ENCODE measurements at regions not wholly inside any gene's neighbourhood (a gene's known extent, or its start where the extent isn't known, plus 50 kb on each side); places are given as distances from the start of the nearest gene placed in this dataset.
"Not testable (repeated sequence)": the region's sequence is repeated elsewhere in the genome, so short reads cannot be mapped to it uniquely, and the experiment has no call there.

DNA sequence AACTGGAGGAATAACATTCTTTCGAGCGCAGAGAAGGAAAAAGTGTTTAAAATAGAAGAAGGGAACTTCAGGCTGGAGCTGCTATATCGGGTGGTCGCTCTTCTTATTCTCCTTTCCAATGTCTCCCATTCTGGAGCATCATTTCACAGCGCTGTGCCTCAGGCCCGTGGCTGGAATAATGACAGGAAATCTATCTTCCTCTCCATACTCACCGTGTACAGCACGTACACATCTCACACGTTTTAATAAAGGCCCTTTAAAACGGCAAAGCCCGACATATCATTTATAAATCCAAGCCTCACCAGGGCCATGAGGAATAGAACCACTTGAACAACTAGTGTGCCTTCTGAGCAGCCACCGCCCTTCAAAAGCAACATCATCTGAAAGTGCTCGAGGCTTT is 264.4 kb downstream of the TEX29 start:
- no peak for DNase-seq (ENCODE audit: low spot score)

DNA sequence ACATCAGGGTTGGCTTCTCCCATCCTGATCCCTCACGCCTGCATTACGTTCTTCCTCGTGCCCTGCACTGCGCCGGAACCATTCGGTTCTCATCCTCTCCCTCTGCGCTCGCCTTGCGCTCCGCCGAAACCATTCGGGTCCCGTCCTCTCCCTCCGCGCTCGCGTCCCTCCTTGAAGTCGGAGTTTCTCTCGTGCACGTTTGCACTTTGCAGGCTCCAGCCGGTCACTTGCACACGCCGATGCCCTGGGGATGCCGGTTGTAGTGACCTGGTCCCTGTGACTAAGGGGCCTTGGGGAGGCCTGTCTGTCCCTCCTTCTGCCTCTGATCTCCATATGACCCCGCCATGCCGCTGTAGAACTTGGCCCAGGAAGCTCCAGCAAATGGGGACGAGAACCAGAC is 265.8 kb downstream of the TEX29 start:
- no peak for DNase-seq (ENCODE audit: low spot score)

GRCh38 chr13:111587249-111587648 is 266.8 kb downstream of the TEX29 start:
- no peak for DNase-seq (ENCODE audit: low spot score)

DNA sequence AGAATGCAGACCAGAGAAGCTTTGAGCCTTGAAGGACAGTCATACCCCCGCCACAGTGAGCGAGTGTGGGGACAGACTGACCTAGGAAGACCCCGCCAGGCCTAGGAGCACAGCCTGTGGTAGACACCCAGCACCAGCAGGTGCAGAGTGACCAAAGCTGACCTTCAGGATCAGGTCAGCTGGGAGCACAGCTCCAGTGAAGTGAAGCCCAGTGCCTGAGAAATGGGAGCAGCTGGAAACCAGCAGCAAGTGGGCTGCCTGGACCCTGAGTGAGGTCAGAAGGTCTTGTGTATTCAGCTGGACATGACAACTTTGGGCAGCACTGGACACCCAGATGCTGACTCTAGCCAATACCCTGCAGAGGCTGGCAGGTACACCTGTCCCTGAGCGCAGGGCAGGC is 268.9 kb downstream of the TEX29 start:
- DNase-seq (ENCODE audit: low spot score), result no peak

DNA sequence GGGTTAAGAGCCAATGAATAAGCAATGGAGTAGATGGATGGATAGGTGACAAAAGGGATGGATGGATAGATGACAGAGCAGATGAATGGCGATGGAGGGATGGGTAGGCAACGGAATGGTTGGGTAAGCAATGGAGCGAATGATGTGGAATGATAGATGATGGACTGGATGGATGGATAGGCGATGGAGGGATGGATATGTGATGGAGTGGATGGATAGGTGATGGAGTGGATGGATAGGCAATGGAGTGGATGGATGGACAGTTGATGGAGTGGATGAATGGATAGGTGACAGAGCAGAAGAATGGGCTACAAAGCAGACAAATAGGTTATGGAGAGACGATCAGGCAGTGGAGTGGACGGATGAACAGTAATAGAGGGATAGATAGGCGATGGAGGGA is 269.6 kb downstream of the TEX29 start:
- DNase-seq (ENCODE audit: low spot score), result no peak

DNA sequence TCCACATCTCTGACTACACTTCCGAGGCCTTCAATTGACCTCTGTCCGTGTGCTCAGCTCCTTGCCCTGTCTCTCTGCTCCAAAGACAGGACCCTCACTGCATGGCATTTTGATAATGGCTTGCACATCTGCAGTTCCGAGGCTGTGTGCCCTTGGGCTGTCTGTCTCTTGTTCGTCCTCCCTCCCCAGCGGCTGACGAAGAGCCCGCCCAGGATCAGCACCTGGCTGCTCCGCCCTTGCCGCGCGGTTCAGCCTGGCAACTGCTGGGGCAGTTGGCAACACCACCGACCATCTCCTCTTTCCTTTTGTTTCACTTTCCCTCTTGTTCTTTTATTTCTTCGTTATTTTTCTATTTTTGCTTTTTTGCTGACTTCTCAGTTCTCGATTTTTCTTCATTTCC is 270.4 kb downstream of the TEX29 start:
- no peak for DNase-seq (ENCODE audit: low spot score)

- not testable (repeated sequence) for DNase-seq (ENCODE audit: low spot score)
These were observed 273.0 kb downstream of the TEX29 start for GRCh38 chr13:111593490-111593889.

DNA sequence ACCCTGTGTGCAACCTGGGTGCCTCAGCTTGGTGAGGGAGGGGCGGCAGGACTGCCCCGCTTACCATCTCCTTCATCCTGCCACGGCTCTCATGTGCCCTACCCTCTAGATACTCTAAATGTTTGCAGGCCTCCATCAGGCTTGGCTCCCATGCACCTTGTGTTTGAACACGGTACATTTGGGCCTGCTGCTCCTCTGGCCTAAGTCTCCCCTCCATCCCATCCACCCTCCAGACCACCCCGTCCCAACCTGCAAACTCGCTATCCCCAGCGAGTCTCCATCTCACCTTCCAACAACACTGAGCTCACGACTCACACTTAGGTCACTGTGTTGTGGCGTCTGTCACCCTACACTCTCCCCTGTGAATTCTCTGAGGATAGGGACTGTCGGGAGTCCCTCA is 274.2 kb downstream of the TEX29 start:
- DNase-seq (ENCODE audit: low spot score), result no peak

GRCh38 chr13:111595276-111595675 is 274.8 kb downstream of the TEX29 start:
- DNase-seq (ENCODE audit: low spot score), result no peak

- DNase-seq (ENCODE audit: low spot score), result no peak
These were observed 275.3 kb downstream of the TEX29 start for GRCh38 chr13:111595791-111596190.

- no peak for DNase-seq (ENCODE audit: low spot score)
These were observed 276.8 kb downstream of the TEX29 start for GRCh38 chr13:111597191-111597611.

DNA sequence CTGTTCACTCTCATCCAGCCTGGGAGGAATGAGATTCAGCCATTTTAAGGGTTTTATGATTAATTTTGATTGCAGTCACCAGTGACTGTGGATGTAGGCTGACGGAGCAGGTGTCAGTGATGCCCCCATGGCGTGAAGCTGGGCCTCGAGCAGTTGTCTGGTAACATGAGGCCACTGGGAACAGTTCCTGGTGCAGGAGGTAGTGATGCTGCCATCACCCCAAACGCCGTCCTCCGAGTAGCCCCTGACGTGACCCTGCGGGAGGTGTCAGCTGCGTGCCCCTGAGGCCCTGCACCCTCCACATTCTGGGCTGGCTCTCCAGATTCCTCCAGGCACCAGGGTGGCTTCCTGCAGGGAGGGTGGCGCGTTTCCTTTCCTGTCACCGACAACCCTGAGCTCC is 277.2 kb downstream of the TEX29 start:
- no peak for DNase-seq (ENCODE audit: low spot score)

DNA sequence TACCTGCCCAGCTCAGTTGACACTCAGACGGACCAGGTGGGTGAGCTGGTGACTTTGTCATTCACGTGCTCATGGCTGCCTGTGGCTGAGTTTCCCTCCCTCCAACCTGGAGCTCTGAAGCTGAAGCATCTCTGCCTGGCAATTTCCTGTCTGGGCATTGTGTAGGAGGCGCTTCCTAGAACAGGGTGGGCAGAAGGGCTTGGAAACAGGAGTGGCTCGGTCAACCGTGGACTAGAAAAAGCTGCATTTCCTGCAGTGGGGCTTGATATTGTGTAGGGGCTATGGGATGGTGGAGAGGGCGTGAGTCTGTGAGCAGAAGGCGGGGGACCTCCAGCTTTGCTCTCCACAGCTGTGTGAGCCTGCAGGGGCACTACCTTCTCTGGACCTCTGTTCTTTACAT is 278.3 kb downstream of the TEX29 start:
- DNase-seq (ENCODE audit: low spot score), result no peak

- DNase-seq (ENCODE audit: low spot score), result no peak
These were observed 279.3 kb downstream of the TEX29 start for GRCh38 chr13:111599791-111600190.

GRCh38 chr13:111602874-111603273 is 282.4 kb downstream of the TEX29 start:
- DNase-seq (ENCODE audit: low spot score), result no peak

- no peak for DNase-seq (ENCODE audit: low spot score)
These were observed 283.7 kb downstream of the TEX29 start for GRCh38 chr13:111604097-111604496.

DNA sequence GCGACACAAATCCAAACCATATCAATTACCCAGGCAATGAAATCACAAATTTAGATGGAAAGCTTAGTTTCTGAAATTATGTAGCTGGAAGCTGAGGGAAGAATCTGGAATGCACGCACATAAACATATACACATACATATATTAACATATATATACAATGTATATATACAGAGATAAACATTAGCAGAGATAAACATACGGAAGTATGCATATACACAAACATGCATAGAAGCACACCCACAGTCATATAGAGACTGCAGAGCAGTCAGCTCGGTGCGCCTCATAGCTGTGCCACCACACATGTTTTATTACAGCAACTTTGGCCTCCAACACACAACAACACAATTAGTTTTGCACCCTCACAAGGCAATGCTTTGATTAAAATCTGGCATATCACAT is 288.1 kb downstream of the TEX29 start:
- DNase-seq (ENCODE audit: low spot score), result no peak

GRCh38 chr13:111609631-111610030 is 289.2 kb downstream of the TEX29 start:
- DNase-seq (ENCODE audit: low spot score), result no peak

DNA sequence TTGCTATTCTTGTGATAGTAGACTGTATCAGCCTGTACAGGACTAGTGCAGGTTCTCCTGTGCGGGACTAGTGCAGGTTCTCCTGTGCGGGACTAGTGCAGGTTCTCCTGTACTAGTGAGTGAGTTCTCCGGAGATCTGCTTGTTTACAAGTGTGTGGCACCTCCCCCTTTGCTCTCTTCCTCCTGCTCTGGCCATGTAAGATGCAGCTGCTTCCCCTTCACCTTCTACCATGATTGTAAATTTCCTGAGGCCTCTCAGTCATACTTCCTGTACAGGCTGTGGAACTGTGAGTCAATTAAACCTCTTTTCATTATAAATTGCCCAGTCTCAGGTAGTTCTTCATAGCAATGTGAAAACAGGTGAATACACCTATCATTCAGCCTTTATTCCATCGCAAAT is 289.6 kb downstream of the TEX29 start:
- DNase-seq (ENCODE audit: low spot score), result no peak

DNA sequence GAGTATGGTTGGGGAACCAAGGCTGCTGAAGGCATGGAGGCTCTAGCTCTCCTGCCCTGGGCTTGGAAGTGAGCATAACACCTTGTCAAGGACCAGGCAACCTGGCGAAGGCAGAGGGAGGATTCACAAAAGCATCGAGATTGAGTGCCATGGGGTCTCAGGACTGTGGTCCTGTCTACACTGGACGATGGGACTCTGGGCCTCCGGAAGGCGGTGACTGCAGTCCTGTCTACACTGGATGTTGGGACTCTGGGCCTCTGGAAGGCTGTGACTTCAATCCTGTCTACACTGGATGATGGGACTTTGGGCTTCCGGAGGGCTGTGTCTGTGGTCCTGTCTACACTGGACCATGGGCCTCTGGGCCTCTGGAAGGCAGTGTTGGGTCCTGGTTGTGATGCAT is 290.4 kb downstream of the TEX29 start:
- no peak for DNase-seq (ENCODE audit: low spot score)

DNA sequence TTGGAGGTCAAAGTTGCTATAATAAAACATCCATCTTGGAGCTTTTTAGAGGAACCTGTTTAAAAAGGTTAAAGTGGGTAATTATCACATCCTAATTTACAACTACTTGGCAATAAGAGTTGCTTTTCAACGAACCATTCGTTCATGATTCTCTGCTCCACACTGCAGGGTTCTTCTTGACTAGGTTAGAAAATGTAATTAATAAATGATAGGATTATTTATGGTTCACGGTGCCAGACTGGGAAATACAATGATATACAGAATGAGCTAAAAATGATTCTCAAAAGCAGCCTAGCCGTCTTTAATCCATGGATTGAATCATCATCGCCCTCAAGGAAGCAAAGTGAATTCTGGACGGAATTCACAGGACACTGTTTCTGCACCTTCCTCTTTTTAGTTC is 291.2 kb downstream of the TEX29 start:
- no peak for DNase-seq (ENCODE audit: low spot score)

- DNase-seq (ENCODE audit: low spot score), result no peak
These were observed 292.4 kb downstream of the TEX29 start for GRCh38 chr13:111612886-111613285.

DNA sequence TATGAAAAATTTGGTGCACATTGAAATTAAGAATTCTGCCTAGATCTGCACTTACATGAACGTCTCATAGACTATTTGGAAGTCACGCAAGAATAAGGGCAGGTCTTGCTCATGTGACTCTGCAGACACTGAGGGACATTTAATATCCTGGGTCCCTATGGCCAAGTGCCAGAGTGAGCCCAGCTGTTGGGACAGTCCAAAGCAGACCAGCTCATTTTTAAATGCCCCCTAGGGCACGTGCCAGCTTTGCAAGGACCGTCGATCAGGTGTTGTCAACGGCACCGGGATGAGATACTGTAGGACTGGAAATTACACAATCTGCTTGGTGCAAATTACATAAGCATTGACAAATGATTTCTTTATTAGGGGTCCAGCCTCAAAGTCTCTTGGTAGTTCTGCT is 293.6 kb downstream of the TEX29 start:
- no peak for DNase-seq (ENCODE audit: low spot score)

GRCh38 chr13:111614613-111615012 is 294.2 kb downstream of the TEX29 start:
- DNase-seq (ENCODE audit: low spot score), result no peak

DNA sequence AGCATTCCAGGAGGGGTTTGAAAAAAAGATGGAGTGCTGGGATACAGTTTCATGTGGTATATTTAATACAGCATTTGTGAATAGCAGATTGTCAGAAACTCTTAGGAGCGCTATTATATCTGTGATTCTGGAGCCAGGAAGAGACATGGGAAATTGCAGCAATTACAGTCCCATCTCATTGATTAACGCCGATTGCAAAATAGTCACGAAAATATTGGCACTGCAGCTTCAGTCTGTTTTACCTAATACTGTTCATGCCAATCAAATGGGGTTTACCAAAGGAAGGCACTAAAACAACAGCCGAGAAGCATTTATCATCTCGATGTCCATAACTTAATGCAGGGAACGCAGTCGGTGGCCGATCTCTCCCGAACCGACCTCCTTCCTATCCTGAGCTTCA is 295.8 kb downstream of the TEX29 start:
- no peak for DNase-seq (ENCODE audit: low spot score)

Measured in ureter (tissue), 1 donor.